ENCODE measurements at regions not wholly inside any gene's neighbourhood (a gene's known extent, or its start where the extent isn't known, plus 50 kb on each side); places are given as distances from the start of the nearest gene placed in this dataset.

- FAIRE-seq (no peak), DNase-seq (ENCODE audit: low read depth) (no peak)
- no peak overlapping the region for H3K4me3 ChIP-seq (ENCODE audit: low read depth, low read length)
- H3K36me3 ChIP-seq (ENCODE audit: control insufficient read depth, insufficient read depth, low read length), result no peaks in the 10 kb centered on the region
- H3K27me3 ChIP-seq (ENCODE audit: control insufficient read depth, insufficient read depth, low read length), result no peaks in the 10 kb centered on the region
- peak; percentile 14 for TF ChIP-seq CTCF (IDR thresholded peaks at IDR 0.05; ENCODE audit: insufficient read depth, low read length, severe bottlenecking)
Measured at GRCh38 chr3:83928391-83928790, 1030.4 kb upstream of the CADM2 start.

GRCh38 chr3:83928903-83929302 lies 1029.9 kb upstream of the CADM2 start:
- Histone ChIP-seq H3K4me3 (ENCODE audit: low read depth, low read length) (no peak overlapping the region), H3K27me3 (ENCODE audit: control insufficient read depth, insufficient read depth, low read length) (no peaks in the 10 kb centered on the region), H3K36me3 (ENCODE audit: control insufficient read depth, insufficient read depth, low read length) (no peaks in the 10 kb centered on the region)
- no peak for TF ChIP-seq CTCF (IDR thresholded peaks at IDR 0.05; ENCODE audit: insufficient read depth, low read length, severe bottlenecking)
- FAIRE-seq (no peak), DNase-seq (ENCODE audit: low read depth) (no peak)

- no peaks in the 10 kb centered on the region for H3K27me3 ChIP-seq (ENCODE audit: control insufficient read depth, insufficient read depth, low read length)
- FAIRE-seq, result peak; percentile 99
- DNase-seq (ENCODE audit: low read depth), result peak; percentile 99
- TF ChIP-seq CTCF (IDR thresholded peaks at IDR 0.05; ENCODE audit: insufficient read depth, low read length, severe bottlenecking), result no peak
- no peak overlapping the region for H3K4me3 ChIP-seq (ENCODE audit: low read depth, low read length)
- no peaks in the 10 kb centered on the region for H3K36me3 ChIP-seq (ENCODE audit: control insufficient read depth, insufficient read depth, low read length)
Measured at GRCh38 chr3:83934192-83935021, 1024.4 kb upstream of the CADM2 start.

GRCh38 chr3:83938491-83938890 lies 1020.3 kb upstream of the CADM2 start:
- no peak overlapping the region for H3K4me3 ChIP-seq (ENCODE audit: low read depth, low read length)
- DNase-seq (ENCODE audit: low read depth) (peak; percentile 52), FAIRE-seq (no peak)
- no peaks in the 10 kb centered on the region for H3K27me3 ChIP-seq (ENCODE audit: control insufficient read depth, insufficient read depth, low read length)
- no peak for TF ChIP-seq CTCF (IDR thresholded peaks at IDR 0.05; ENCODE audit: insufficient read depth, low read length, severe bottlenecking)
- H3K36me3 ChIP-seq (ENCODE audit: control insufficient read depth, insufficient read depth, low read length), result no peaks in the 10 kb centered on the region

GRCh38 chr3:83941990-83942745 lies 1016.6 kb upstream of the CADM2 start:
- FAIRE-seq (peak; percentile 72), DNase-seq (ENCODE audit: low read depth) (peak; percentile 23)
- no peak for TF ChIP-seq CTCF (IDR thresholded peaks at IDR 0.05; ENCODE audit: insufficient read depth, low read length, severe bottlenecking)
- H3K36me3 ChIP-seq (ENCODE audit: control insufficient read depth, insufficient read depth, low read length), result no peaks in the 10 kb centered on the region
- no peaks in the 10 kb centered on the region for H3K27me3 ChIP-seq (ENCODE audit: control insufficient read depth, insufficient read depth, low read length)
- H3K4me3 ChIP-seq (ENCODE audit: low read depth, low read length), result no peak overlapping the region
